IMR-90 (cell line): ENCODE measurements at regions not wholly inside any gene's neighbourhood (a gene's known extent, or its start where the extent isn't known, plus 50 kb on each side); places are given as distances from the start of the nearest gene placed in this dataset.

ENCODE experiments used
- ATAC-seq: fragments of 200-7000 bp; cut with Tn5 transposase; 2 replicates; pipeline ENCODE4 v1.9.1; 2020; ENCODE audit warnings: low read depth, mild to moderate bottlenecking, moderate library complexity
- BruUV-seq: library from RNA; stranded (reverse); fragments of 400-500 nt; replicated peaks from 2 replicates; lab custom pipeline; 2021; lab: Mats Ljungman, UMichigan
- CTCF ChIA-PET: fragments of 300-600 bp; formaldehyde crosslinking; extraction: SDS; loops from one replicate; lab custom pipeline; 2021; ENCODE audit warnings: antibody characterized with exemption; lab: Yijun Ruan, JAX
- POLR2A ChIA-PET: fragments of 300-600 bp; sonication (Branson Sonifier 250); formaldehyde crosslinking; loops from one replicate; lab custom pipeline; 2022; ENCODE audit warnings: antibody characterized with exemption; ENCODE audit not compliant: unreplicated experiment; lab: Charles Lee
- DNase-seq: peaks from one replicate; pipeline ENCODE4 v3.0.0; 2013
- H2AFZ ChIP-seq: replicated peaks from 2 replicates; pipeline ENCODE3; 2013; ENCODE audit warnings: low read length, mild to moderate bottlenecking; ENCODE audit not compliant: poor library complexity
- H2AK5ac ChIP-seq: 2 replicates; pipeline ENCODE4 v1.6.1; 2013; ENCODE audit warnings: low read depth, low read length, inconsistent platforms
- H2AK9ac ChIP-seq: replicated peaks from 2 replicates; pipeline ENCODE3; 2013; ENCODE audit warnings: mild to moderate bottlenecking, low read depth, low read length, moderate library complexity; ENCODE audit not compliant: poor library complexity
- H2BK120ac ChIP-seq: 2 replicates; pipeline ENCODE4 v1.6.1; 2013; ENCODE audit warnings: low read depth, low read length, inconsistent platforms
- H2BK15ac ChIP-seq: 3 replicates; pipeline ENCODE4 v1.6.1; 2013; ENCODE audit warnings: low read depth, low read length, inconsistent platforms
- H2BK20ac ChIP-seq: 2 replicates; pipeline ENCODE4 v1.6.1; 2013; ENCODE audit warnings: low read depth, mild to moderate bottlenecking, inconsistent platforms, low read length, moderate library complexity
- H2BK5ac ChIP-seq: 2 replicates; pipeline ENCODE4 v1.6.1; 2013; ENCODE audit warnings: mild to moderate bottlenecking, low read depth, low read length, inconsistent platforms; ENCODE audit not compliant: poor library complexity, severe bottlenecking
- H3K14ac ChIP-seq: replicated peaks from 2 replicates; pipeline ENCODE4 v1.6.1; 2013; ENCODE audit warnings: low read depth, low read length, inconsistent platforms
- H3K18ac ChIP-seq: 2 replicates; pipeline ENCODE4 v1.6.1; 2013; ENCODE audit warnings: low read depth, low read length, control low read depth
- H3K23ac ChIP-seq: 2 replicates; pipeline ENCODE4 v1.6.1; 2013; ENCODE audit warnings: low read depth, low read length, inconsistent platforms
- H3K27ac ChIP-seq: 2 replicates; pipeline ENCODE4 v1.5.1; 2013; ENCODE audit warnings: mild to moderate bottlenecking, control low read depth, low read length; ENCODE audit not compliant: insufficient read depth
- H3K27me3 ChIP-seq: 2 replicates; pipeline ENCODE4 v1.6.1; 2013; ENCODE audit warnings: low read length; ENCODE audit not compliant: control insufficient read depth, insufficient read depth
- H3K36me3 ChIP-seq: 2 replicates; pipeline ENCODE4 v1.6.1; 2013; ENCODE audit warnings: low read length, mixed read lengths; ENCODE audit not compliant: control insufficient read depth, insufficient read depth
- H3K4ac ChIP-seq: 2 replicates; pipeline ENCODE4 v1.6.1; 2013; ENCODE audit warnings: low read depth, low read length, inconsistent platforms
- H3K4me1 ChIP-seq: 2 replicates; pipeline ENCODE4 v1.6.1; 2013; ENCODE audit warnings: low read length, mixed read lengths; ENCODE audit not compliant: control insufficient read depth, insufficient read depth
- H3K4me2 ChIP-seq: 2 replicates; pipeline ENCODE4 v1.6.1; 2013; ENCODE audit warnings: low read depth, mild to moderate bottlenecking, control low read depth, low read length, moderate library complexity
- H3K4me3 ChIP-seq: 2 replicates; pipeline ENCODE4 v1.5.1; 2013; ENCODE audit warnings: low read depth, mild to moderate bottlenecking, control low read depth, low read length, moderate library complexity; ENCODE audit not compliant: insufficient read depth
- H3K56ac ChIP-seq: 2 replicates; pipeline ENCODE4 v1.6.1; 2013; ENCODE audit warnings: low read length, inconsistent platforms; ENCODE audit not compliant: insufficient read depth; ENCODE audit errors: extremely low read depth
- H3K79me1 ChIP-seq, 2 experiments: 2 replicates each; pipeline ENCODE4 v1.6.1; 2013; ENCODE audit warnings: low read length in 2 of 2, inconsistent platforms in 1 of 2, low read depth in 1 of 2
- H3K9ac ChIP-seq: 2 replicates; pipeline ENCODE4 v1.6.1; 2013; ENCODE audit warnings: low read depth, low read length, control low read depth
- H3K9me1 ChIP-seq: 2 replicates; pipeline ENCODE4 v1.6.1; 2013; ENCODE audit warnings: low read length, inconsistent platforms; ENCODE audit not compliant: insufficient read depth
- H3K9me3 ChIP-seq: 2 replicates; pipeline ENCODE4 v1.6.1; 2013; ENCODE audit warnings: low read length; ENCODE audit not compliant: control insufficient read depth, insufficient read depth
- H4K20me1 ChIP-seq: 2 replicates; pipeline ENCODE4 v1.6.1; 2013; ENCODE audit warnings: low read length, inconsistent platforms; ENCODE audit not compliant: insufficient read depth
- H4K5ac ChIP-seq: 2 replicates; pipeline ENCODE4 v1.6.1; 2013; ENCODE audit warnings: mild to moderate bottlenecking, low read depth, low read length, control low read depth
- H4K8ac ChIP-seq, 2 experiments: 2 replicates each; pipeline ENCODE4 v1.6.1; 2013; ENCODE audit warnings: low read depth in 2 of 2, low read length in 2 of 2, control low read depth in 1 of 2, inconsistent platforms in 1 of 2
- H4K91ac ChIP-seq: 2 replicates; pipeline ENCODE4 v1.6.1; 2013; ENCODE audit warnings: low read depth, low read length, inconsistent platforms; ENCODE audit not compliant: insufficient read depth
- CHD1 ChIP-seq: IDR thresholded peaks from 2 replicates; pipeline ENCODE4 v1.6.1; 2012; ENCODE audit warnings: low read depth, low read length, improper control_type of control experiment
- MAFK ChIP-seq: IDR thresholded peaks from 2 replicates; pipeline ENCODE4 v1.6.1; 2012; ENCODE audit warnings: low read depth, low read length, improper control_type of control experiment
- MAZ ChIP-seq: IDR thresholded peaks from 2 replicates; pipeline ENCODE4 v1.6.1; 2012; ENCODE audit warnings: low read depth, mild to moderate bottlenecking, low read length, improper control_type of control experiment, moderate library complexity, borderline replicate concordance
- MXI1 ChIP-seq: IDR thresholded peaks from 2 replicates; pipeline ENCODE4 v1.6.1; 2012; ENCODE audit warnings: low read depth, mild to moderate bottlenecking, low read length, moderate library complexity, borderline replicate concordance
- NFE2L2 ChIP-seq: fragments of 150-350 bp; IDR thresholded peaks from 2 replicates; pipeline ENCODE4 v1.6.1; 2016; ENCODE audit warnings: low read depth, mild to moderate bottlenecking, low read length
- POLR2A ChIP-seq: IDR thresholded peaks from 2 replicates; pipeline ENCODE4 v1.6.1; 2012; ENCODE audit warnings: mild to moderate bottlenecking, low read depth, low read length
- RCOR1 ChIP-seq: IDR thresholded peaks from 2 replicates; pipeline ENCODE4 v1.6.1; 2012; ENCODE audit warnings: mild to moderate bottlenecking, low read length, improper control_type of control experiment; ENCODE audit not compliant: insufficient replicate concordance
- RFX5 ChIP-seq: IDR thresholded peaks from 2 replicates; pipeline ENCODE4 v1.8.0; 2012; ENCODE audit warnings: low read depth, mild to moderate bottlenecking, low read length, moderate library complexity
- SMC3 ChIP-seq: fragments of 150-350 bp; IDR thresholded peaks from 2 replicates; pipeline ENCODE4 v1.6.1; 2016; ENCODE audit warnings: low read depth, mild to moderate bottlenecking, antibody characterized with exemption, low read length, moderate library complexity
- WGBS, 2 experiments: methylation state at CpG; one replicate each; pipeline versions ENCODE4 v1.1.5 to v1.1.7; 2013; ENCODE audit warnings: missing lambda C conversion rate in 2 of 2; ENCODE audit not compliant: insufficient read length in 1 of 2; ENCODE audit errors: extremely low coverage in 2 of 2; 5-methylcytosine and 5-hydroxymethylcytosine counted together
- dilution Hi-C: fragments of 300-500 bp; cut with HindIII; formaldehyde crosslinking; loops from one replicate; pipeline ENCODE4 v1.14.3; 2018; ENCODE audit warnings: low sequenced_read_pairs; ENCODE audit not compliant: unreplicated experiment
- in situ Hi-C: fragments of 300-500 bp; cut with MboI; formaldehyde crosslinking; loops from 3 replicates; pipeline ENCODE4 v1.14.3; 2019; ENCODE audit warnings: low sequenced_read_pairs, inconsistent platforms, mixed read lengths
- intact Hi-C: fragments of 100-400 bp; cut with micrococcal nuclease; formaldehyde crosslinking; loops from 2 replicates; pipeline ENCODE4 v1.10.0; 2022
- TF ChIP-seq, protein P1 (sequence below): conservative IDR thresholded peaks from 2 replicates; pipeline ENCODE4 v1.5.1; 2012; ENCODE audit warnings: mild to moderate bottlenecking, low read depth, low read length, improper control_type of control experiment
- TF ChIP-seq, protein P2 (sequence below): fragments of 150-350 bp; IDR thresholded peaks from 2 replicates; pipeline ENCODE4 v1.6.1; 2017; ENCODE audit warnings: mild to moderate bottlenecking, antibody characterized with exemption, low read length, low read depth
- TF ChIP-seq, protein P3 (sequence below): fragments of 150-350 bp; IDR thresholded peaks from 2 replicates; pipeline ENCODE4 v1.6.1; 2016; ENCODE audit warnings: low read depth, mild to moderate bottlenecking, low read length, moderate library complexity, borderline replicate concordance

GRCh38 chr11:76603202-76603601, 67.3 kb downstream of the LRRC32 start:
- Histone ChIP-seq H2BK5ac (no peak overlapping the region), H3K4me1 (peaks cover 15% of the 10 kb centered on the region), H2AFZ (no peak overlapping the region), H2BK120ac (no peak overlapping the region), H3K18ac (no peak overlapping the region), H3K23ac (no peak overlapping the region), H2BK20ac (no peak overlapping the region), H3K9me1 (peaks cover 4% of the 10 kb centered on the region; the same call in 1 of the 2 replicates), H3K79me1 (no peaks in the 10 kb centered on the region), H3K9ac (no peak overlapping the region), H3K56ac (no peak overlapping the region), H3K4me3 (no peak overlapping the region), H3K27ac (no peak overlapping the region), H4K91ac (no peak overlapping the region), H2AK5ac (no peak overlapping the region; the same call in 1 of the 2 replicates), H3K4ac (no peak overlapping the region), H4K5ac (no peak overlapping the region), H3K14ac (no peak overlapping the region), H3K4me2 (no peak overlapping the region), H4K20me1 (no peaks in the 10 kb centered on the region), H3K36me3 (no peaks in the 10 kb centered on the region), H3K9me3 (no peaks in the 10 kb centered on the region), H2BK15ac (no peak overlapping the region), H2AK9ac (no peak overlapping the region), H4K8ac (no peak overlapping the region), H3K27me3 (0 out of 2 replicates have a peak, but pooled peaks cover 1% of the 10 kb centered on the region)
- ChIA-PET CTCF (no interaction called here), POLR2A (no interaction called here)
- WGBS, 2 experiments: 94% methylated on average over 3 of the region's 4 CpGs; no CpG with 5 or more reads in 1 of the 2 experiments
- dilution Hi-C loops: no loop called here
- DNase-seq: no peak
- intact Hi-C loops: no loop called here
- no TSS peak for BruUV-seq
- in situ Hi-C loops: no loop called here
- no peak for TF ChIP-seq CHD1
- TF ChIP-seq, protein P1, sequence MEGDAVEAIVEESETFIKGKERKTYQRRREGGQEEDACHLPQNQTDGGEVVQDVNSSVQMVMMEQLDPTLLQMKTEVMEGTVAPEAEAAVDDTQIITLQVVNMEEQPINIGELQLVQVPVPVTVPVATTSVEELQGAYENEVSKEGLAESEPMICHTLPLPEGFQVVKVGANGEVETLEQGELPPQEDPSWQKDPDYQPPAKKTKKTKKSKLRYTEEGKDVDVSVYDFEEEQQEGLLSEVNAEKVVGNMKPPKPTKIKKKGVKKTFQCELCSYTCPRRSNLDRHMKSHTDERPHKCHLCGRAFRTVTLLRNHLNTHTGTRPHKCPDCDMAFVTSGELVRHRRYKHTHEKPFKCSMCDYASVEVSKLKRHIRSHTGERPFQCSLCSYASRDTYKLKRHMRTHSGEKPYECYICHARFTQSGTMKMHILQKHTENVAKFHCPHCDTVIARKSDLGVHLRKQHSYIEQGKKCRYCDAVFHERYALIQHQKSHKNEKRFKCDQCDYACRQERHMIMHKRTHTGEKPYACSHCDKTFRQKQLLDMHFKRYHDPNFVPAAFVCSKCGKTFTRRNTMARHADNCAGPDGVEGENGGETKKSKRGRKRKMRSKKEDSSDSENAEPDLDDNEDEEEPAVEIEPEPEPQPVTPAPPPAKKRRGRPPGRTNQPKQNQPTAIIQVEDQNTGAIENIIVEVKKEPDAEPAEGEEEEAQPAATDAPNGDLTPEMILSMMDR: no peak
- TF ChIP-seq RFX5: no peak
- TF ChIP-seq RCOR1: no peak
- no peak for TF ChIP-seq MAZ
- TF ChIP-seq POLR2A: no peak
- TF ChIP-seq MAFK: no peak
- TF ChIP-seq SMC3: no peak
- TF ChIP-seq, protein P2, sequence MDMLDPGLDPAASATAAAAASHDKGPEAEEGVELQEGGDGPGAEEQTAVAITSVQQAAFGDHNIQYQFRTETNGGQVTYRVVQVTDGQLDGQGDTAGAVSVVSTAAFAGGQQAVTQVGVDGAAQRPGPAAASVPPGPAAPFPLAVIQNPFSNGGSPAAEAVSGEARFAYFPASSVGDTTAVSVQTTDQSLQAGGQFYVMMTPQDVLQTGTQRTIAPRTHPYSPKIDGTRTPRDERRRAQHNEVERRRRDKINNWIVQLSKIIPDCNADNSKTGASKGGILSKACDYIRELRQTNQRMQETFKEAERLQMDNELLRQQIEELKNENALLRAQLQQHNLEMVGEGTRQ: no peak
- no peak for TF ChIP-seq MXI1
- TF ChIP-seq NFE2L2: no peak
- TF ChIP-seq, protein P3, sequence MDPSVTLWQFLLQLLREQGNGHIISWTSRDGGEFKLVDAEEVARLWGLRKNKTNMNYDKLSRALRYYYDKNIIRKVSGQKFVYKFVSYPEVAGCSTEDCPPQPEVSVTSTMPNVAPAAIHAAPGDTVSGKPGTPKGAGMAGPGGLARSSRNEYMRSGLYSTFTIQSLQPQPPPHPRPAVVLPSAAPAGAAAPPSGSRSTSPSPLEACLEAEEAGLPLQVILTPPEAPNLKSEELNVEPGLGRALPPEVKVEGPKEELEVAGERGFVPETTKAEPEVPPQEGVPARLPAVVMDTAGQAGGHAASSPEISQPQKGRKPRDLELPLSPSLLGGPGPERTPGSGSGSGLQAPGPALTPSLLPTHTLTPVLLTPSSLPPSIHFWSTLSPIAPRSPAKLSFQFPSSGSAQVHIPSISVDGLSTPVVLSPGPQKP: no peak
- no peak for ATAC-seq
